ENCODE measurements at regions not wholly inside any gene's neighbourhood (a gene's known extent, or its start where the extent isn't known, plus 50 kb on each side); places are given as distances from the start of the nearest gene placed in this dataset.

DNA sequence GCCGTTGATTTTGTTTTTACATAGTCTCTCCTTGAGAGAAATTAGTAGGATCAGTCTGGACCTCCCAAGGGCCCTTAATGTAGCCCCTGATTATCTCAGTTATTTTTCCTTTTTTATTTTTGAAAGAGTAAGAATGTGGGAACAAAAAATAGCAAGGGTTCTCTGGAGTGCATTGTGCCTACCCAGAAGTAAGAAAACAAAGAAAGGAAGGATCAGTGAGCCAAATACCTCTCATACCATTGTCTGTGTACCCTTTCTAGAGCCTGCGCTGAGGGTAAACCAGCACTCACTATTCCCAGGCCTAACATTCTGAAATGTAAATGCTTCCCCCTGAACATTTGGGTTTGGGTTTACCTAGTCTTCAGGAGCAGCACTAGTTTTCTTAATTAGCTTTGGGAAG, 213.0 kb upstream of the TARS1 start:
- Mint-ChIP-seq H3K9me3 (no peaks in the 10 kb centered on the region), H3K27me3 (no peaks in the 10 kb centered on the region), H3K4me3 (no peak overlapping the region), H3K27ac (no peak overlapping the region), H3K36me3 (ENCODE audit: low read depth) (no peaks in the 10 kb centered on the region), H3K4me1 (no peaks in the 10 kb centered on the region)
- POLR2A ChIA-PET: no interaction called here
- CTCF ChIA-PET: no interaction called here
- no peak for DNase-seq

DNA sequence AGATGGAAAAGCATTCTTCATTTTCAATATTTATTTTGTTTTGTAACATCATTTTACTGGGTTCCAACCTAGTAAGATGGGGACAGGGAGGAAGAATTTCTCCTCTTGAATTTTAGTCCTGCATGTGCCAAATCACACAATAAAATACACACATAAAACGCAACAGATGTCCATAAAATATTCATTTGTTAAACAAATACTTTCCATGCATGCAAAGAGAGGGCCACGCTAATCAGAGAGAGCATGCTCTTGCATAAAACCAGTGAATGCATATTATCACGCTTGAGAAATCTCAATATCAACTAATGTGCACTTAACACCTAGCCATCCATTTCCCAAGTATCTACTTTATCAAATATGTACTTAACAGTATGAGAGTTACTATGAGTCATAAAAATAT, 212.6 kb upstream of the TARS1 start:
- ChIA-PET CTCF (no interaction called here), POLR2A (no interaction called here)
- H3K9me3 Mint-ChIP-seq: no peaks in the 10 kb centered on the region
- H3K27me3 Mint-ChIP-seq: no peaks in the 10 kb centered on the region
- H3K36me3 Mint-ChIP-seq (ENCODE audit: low read depth): no peaks in the 10 kb centered on the region
- no peak overlapping the region for H3K4me3 Mint-ChIP-seq
- DNase-seq: no peak
- no peaks in the 10 kb centered on the region for H3K4me1 Mint-ChIP-seq
- H3K27ac Mint-ChIP-seq: no peak overlapping the region

DNA sequence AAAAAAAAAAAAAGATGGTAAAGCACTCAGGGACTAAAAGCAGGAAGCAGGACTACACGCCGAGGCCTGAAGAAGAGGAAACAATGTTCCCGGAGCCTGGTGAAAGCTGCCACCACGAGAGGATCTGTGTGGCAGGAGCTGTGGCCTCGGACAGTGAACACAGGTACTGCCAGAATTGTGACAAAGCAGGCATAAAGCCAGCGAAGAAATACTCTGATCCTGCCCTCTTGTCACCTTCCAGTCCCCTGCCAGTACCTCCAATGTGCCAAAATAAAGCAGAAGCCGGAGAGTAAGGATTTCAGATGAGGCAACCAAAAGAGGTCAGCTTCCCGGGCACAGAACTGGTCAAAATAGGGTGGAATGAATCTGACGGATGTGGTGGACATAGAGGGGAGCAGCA, 211.5 kb upstream of the TARS1 start:
- Mint-ChIP-seq H3K27me3 (no peaks in the 10 kb centered on the region), H3K27ac (no peak overlapping the region), H3K9me3 (no peaks in the 10 kb centered on the region), H3K4me3 (no peak overlapping the region), H3K4me1 (no peaks in the 10 kb centered on the region), H3K36me3 (ENCODE audit: low read depth) (no peaks in the 10 kb centered on the region)
- ChIA-PET CTCF (no interaction called here), POLR2A (interaction anchor here (0.6 kb wide), 1 partner anchor 838 kb away, joined by 3 read pairs; no protein-coding TSS in a partner anchor)
- DNase-seq: no peak

DNA sequence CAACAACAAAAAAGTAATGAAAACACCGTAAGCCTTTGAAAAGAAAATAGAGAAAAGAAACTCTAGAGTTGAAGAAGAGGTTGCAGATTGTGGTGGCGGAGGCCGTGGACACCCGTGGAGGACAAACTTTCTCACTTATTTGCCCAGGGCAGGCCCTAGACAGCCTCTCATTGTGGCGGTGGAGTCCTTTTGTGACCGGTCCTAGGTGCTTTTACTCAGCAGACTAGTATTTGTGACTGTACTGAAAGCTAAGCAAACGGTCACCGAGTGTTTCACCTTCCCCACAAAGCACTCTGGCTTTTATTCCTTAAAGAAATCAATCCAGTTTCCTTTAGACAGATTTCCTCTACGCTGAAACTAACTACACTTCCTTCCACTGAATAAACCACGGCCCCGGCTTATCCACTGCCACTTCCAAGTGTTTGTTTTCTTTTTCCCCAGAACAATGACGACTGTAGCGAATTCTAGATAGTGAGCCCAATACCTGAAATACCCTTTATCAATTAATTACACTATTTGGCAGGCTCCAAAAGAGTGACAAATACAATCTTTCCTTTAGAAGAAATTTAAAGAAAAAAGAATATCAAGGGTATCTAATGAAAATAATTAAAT, 210.2 kb upstream of the TARS1 start:
- Mint-ChIP-seq H3K4me3 (no peak overlapping the region), H3K9me3 (no peaks in the 10 kb centered on the region), H3K27ac (no peak overlapping the region), H3K27me3 (no peaks in the 10 kb centered on the region), H3K36me3 (ENCODE audit: low read depth) (no peaks in the 10 kb centered on the region), H3K4me1 (peaks cover 6% of the 10 kb centered on the region)
- DNase-seq: no peak
- POLR2A ChIA-PET: no interaction called here
- CTCF ChIA-PET: no interaction called here

DNA sequence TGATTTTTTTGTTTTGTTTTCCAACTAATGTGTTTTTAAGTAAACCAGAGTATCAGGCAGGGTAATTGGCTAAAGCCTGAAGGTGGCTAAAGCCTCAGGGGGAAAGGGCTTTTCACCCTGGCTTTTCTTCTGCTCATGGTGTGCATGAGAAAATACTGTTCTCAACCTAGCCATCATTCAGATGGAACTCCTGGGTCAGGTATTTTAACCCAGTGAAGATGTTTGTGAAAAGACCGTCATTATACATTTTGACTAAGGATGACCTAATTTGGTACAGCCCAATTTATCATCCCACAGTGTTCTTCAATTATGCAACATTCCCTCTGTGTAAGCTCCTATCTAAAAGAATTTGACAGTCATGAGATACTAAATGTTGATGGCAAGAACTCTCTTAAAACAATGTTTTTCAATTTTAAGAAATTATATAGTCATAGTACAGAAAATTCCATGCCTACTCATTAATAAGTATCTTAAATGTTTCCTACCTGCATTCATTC, 209.5 kb upstream of the TARS1 start:
- no peak for DNase-seq
- CTCF ChIA-PET: no interaction called here
- Mint-ChIP-seq H3K4me3 (no peak overlapping the region), H3K27ac (no peak overlapping the region), H3K4me1 (peaks cover 12% of the 10 kb centered on the region), H3K36me3 (ENCODE audit: low read depth) (no peaks in the 10 kb centered on the region), H3K9me3 (no peaks in the 10 kb centered on the region), H3K27me3 (no peaks in the 10 kb centered on the region)
- POLR2A ChIA-PET: no interaction called here

DNA sequence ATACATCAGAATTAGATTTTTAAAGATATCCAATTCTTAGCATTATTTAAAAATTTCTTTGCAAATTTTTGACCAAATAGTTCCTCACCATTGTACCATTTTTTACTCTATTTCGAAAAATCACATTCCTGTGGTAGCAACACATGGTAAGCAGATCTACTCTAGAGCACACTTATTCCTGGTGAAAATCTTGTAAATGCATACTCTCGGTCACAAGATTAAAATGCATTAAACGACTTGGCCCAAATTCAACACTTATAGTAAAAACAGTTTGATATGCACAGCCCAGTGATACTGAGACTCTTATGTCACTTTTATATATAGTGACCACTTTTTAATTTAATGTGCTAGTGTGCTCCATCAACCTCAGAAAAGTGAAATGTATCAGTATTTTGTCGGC, 208.8 kb upstream of the TARS1 start:
- no peaks in the 10 kb centered on the region for H3K27me3 Mint-ChIP-seq
- peaks cover 17% of the 10 kb centered on the region for H3K4me1 Mint-ChIP-seq
- H3K36me3 Mint-ChIP-seq (ENCODE audit: low read depth): no peaks in the 10 kb centered on the region
- H3K27ac Mint-ChIP-seq: no peak overlapping the region
- no peaks in the 10 kb centered on the region for H3K9me3 Mint-ChIP-seq
- CTCF ChIA-PET: no interaction called here
- DNase-seq: no peak
- H3K4me3 Mint-ChIP-seq: no peak overlapping the region
- POLR2A ChIA-PET: no interaction called here

DNA sequence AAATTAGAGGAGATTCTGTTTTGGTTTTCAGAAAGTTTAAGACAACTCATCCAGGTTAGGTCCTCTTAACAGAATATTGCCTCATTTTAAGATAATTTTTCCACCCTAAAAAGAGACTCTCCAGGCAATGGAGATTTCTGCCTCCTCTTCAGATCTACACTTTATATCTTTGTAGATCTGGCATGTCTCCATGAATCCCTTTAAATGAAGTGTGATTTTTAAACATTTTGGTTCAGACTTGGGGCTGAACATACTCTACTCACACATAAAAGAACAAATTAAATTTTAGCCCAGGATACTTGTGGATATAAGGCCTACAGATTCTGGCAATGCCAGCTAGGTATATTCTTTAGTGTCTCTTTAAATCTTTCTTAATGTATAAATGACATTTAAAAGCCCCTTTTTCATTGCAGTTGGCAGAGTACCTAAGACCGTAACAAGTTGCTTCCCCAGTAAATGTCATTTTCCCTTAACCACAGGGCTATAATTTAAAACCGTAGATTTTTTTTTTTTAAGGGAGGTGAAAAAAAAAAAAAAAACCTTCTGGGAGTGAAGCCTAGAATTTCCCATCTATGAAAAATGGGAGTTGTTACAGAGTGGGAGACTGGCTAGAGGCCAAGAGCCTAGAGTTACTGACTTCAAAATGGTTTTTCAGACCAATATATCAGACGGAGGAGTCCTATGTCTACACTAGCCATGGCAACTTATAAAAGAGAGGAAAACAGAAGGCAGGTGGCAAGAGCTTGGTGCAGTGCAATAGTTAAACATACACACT, 207.8 kb upstream of the TARS1 start:
- ChIA-PET POLR2A (no interaction called here), CTCF (interaction anchor here (0.6 kb wide), 1 partner anchor 47 kb away, joined by 3 read pairs; no protein-coding TSS in a partner anchor)
- no peaks in the 10 kb centered on the region for H3K36me3 Mint-ChIP-seq (ENCODE audit: low read depth)
- no peak overlapping the region for H3K27ac Mint-ChIP-seq
- no peaks in the 10 kb centered on the region for H3K9me3 Mint-ChIP-seq
- no peaks in the 10 kb centered on the region for H3K27me3 Mint-ChIP-seq
- peaks cover 24% of the 10 kb centered on the region for H3K4me1 Mint-ChIP-seq
- DNase-seq: no peak
- H3K4me3 Mint-ChIP-seq: no peak overlapping the region

DNA sequence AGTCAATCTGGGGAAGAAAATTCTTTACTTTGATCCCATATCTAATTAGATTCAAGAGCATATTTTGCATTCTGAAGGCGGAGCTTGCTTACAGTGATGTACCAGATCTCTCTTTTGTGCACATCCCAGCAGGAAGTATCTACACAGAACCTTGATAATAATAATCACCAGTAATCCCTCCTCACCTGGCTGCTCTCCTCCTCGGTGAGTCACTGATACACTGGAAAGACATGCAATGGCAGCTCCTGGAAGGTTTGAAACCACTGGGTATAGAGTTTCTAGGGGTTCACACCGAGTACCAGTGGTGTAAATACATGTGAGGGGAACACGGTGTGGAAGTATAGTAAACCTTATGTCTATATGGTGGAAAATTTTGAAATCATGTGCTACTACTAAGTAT, 205.5 kb upstream of the TARS1 start:
- DNase-seq: no peak
- H3K27me3 Mint-ChIP-seq: no peaks in the 10 kb centered on the region
- no peak overlapping the region for H3K27ac Mint-ChIP-seq
- no peaks in the 10 kb centered on the region for H3K9me3 Mint-ChIP-seq
- no peaks in the 10 kb centered on the region for H3K36me3 Mint-ChIP-seq (ENCODE audit: low read depth)
- no peak overlapping the region for H3K4me3 Mint-ChIP-seq
- ChIA-PET POLR2A (no interaction called here), CTCF (no interaction called here)
- peaks cover 24% of the 10 kb centered on the region for H3K4me1 Mint-ChIP-seq

DNA sequence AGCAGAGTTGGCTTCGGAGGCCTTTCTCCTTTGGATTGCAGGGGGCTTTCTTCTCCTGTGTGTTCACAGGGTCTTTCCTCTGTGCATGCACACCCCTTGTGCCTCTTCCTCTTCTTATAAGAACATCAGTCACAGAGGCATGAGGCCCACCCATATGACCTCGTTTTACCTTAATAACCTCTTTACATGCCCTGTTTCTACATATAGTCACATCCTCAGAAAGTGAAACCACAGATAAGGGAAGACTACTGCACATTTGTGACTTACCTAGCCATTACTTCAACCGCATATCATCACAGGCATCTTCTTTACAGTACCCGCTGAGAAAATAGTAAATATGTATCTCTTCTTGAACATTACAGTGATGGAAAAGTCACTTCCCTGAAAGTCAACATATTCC, 204.9 kb upstream of the TARS1 start:
- no peaks in the 10 kb centered on the region for H3K27me3 Mint-ChIP-seq
- H3K9me3 Mint-ChIP-seq: no peaks in the 10 kb centered on the region
- H3K27ac Mint-ChIP-seq: peak overlapping the region; percentile 57
- no peak overlapping the region for H3K4me3 Mint-ChIP-seq
- POLR2A ChIA-PET: no interaction called here
- no peaks in the 10 kb centered on the region for H3K36me3 Mint-ChIP-seq (ENCODE audit: low read depth)
- DNase-seq: peak; percentile 10
- CTCF ChIA-PET: no interaction called here
- peaks cover 24% of the 10 kb centered on the region for H3K4me1 Mint-ChIP-seq

DNA sequence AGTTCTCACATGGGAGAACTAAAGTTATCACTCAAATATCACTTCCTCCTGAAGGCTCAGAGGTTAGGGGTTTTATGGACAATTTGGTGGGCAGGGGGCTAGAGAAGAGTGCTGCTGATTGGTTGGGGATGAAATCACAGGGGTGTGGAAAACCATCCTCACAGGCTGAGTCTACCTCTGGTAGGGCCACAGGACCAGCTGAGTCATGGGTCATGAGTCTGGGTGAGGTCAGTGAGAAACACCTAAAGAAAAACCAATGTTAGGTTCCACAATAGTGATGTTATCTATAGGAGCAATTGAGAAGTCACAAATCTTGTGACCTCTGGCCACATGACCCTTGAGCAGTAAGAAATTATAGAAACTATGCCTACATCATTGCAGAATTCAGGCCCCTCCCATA, 203.3 kb upstream of the TARS1 start:
- H3K36me3 Mint-ChIP-seq (ENCODE audit: low read depth): no peaks in the 10 kb centered on the region
- H3K27me3 Mint-ChIP-seq: no peaks in the 10 kb centered on the region
- no peak for DNase-seq

DNA sequence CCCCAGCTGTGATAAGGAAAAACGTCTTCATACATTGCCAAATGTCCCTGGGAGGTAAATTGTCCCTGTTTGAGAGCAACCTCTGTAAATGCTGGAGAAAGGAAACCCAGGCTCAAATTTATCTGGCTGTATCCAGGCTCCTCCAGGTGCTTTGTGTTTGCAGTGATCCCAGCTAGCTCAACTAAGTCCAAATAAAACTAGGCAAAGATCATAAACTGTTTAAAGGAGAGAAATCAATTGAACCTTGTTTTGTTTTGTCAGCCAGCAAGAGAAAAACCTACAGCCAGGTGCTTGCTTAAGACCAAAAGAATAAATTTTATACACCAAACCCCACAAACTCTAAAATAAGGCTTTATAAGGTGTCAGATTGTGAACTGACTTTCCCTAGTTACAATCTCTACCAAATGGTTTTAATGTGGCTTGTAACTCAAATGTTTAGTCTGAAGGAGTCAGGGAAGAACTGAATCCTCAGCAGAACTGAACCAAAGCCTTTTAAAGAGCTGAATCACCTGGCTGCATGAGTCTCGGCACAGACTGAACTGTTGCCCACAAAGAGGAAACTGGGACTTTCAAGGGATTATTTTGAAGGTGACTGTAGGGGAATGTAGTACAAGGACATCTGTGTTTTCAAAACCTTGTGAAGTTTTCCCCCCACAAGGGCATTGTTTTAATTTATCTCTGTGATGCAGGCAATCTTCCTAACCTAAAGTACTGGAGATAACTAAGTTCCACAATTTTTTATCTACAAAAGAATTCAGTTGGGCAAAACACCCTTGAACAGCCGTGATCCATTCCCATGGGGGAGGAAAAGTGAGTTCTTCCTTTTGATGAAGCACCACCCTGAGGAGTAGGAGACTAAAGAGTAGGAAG, 201.7 kb upstream of the TARS1 start:
- Mint-ChIP-seq H3K27ac (peak overlapping the region; percentile 9), H3K27me3 (peaks cover 6% of the 10 kb centered on the region), H3K9me3 (no peaks in the 10 kb centered on the region), H3K4me3 (no peak overlapping the region), H3K4me1 (peaks cover 41% of the 10 kb centered on the region), H3K36me3 (ENCODE audit: low read depth) (no peaks in the 10 kb centered on the region)
- ChIA-PET CTCF (no interaction called here), POLR2A (no interaction called here)
- DNase-seq: no peak

More for the DNA sequence above, 203.3 kb upstream of the TARS1 start:
- POLR2A ChIA-PET: no interaction called here
- Mint-ChIP-seq H3K4me1 (peaks cover 39% of the 10 kb centered on the region), H3K4me3 (no peak overlapping the region), H3K9me3 (no peaks in the 10 kb centered on the region), H3K27ac (no peak overlapping the region)
- CTCF ChIA-PET: no interaction called here

DNA sequence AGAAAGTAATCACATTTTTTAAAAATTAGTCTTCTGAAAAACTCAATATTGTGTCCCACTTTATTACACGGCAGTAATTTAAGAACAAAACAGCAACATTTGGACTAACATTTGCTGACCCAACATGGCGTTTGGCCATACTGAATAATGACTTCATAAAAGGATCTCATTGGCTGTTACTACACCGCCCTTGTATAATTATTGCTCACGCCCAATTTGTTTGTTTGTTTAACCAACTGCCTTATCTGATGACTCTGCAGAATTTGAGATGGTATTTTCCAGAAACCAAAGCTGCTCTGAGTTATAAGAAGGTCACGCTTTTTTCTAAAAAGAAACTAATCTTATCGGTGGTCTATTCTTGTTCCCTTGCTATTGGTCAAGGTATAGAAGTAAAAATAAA, 200.2 kb upstream of the TARS1 start:
- POLR2A ChIA-PET: no interaction called here

DNA sequence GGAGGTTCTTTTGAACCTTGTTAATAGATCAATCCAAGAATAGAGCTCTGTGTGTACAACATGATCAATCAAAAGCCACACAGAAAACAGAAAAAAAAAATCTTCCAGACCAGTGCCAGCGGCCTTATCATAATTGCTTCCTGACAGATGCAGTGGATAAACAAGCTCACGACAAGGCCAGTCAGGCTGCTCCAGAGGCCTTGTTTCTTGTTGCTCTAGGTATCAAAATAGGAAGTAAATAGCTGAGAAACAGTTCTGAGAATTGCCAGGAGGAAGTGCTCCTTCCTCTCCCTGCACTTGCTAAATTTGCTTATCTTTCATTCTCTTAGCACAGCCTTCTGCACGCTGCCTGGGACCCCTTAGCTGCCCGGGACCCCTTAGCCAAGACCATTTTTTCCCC, 199.0 kb upstream of the TARS1 start:
- H3K27ac Mint-ChIP-seq: peak overlapping the region; percentile 79
- DNase-seq: no peak

More for the DNA sequence above, 200.2 kb upstream of the TARS1 start:
- Mint-ChIP-seq H3K27ac (no peak overlapping the region), H3K36me3 (ENCODE audit: low read depth) (no peaks in the 10 kb centered on the region), H3K9me3 (no peaks in the 10 kb centered on the region), H3K4me1 (peaks cover 36% of the 10 kb centered on the region), H3K27me3 (peaks cover 6% of the 10 kb centered on the region), H3K4me3 (no peak overlapping the region)
- no peak for DNase-seq
- CTCF ChIA-PET: no interaction called here

More for the DNA sequence above, 199.0 kb upstream of the TARS1 start:
- Mint-ChIP-seq H3K4me1 (peaks cover 25% of the 10 kb centered on the region), H3K36me3 (ENCODE audit: low read depth) (no peaks in the 10 kb centered on the region), H3K4me3 (no peak overlapping the region), H3K9me3 (no peaks in the 10 kb centered on the region), H3K27me3 (peaks cover 6% of the 10 kb centered on the region)
- ChIA-PET POLR2A (interaction anchor here (0.7 kb wide), 1 partner anchor 306 kb away, joined by 5 read pairs; no protein-coding TSS in a partner anchor), CTCF (no interaction called here)
